ENCODE measurements at regions not wholly inside any gene's neighbourhood (a gene's known extent, or its start where the extent isn't known, plus 50 kb on each side); places are given as distances from the start of the nearest gene placed in this dataset.
"Not testable (repeated sequence)": the region's sequence is repeated elsewhere in the genome, so short reads cannot be mapped to it uniquely, and the experiment has no call there.

DNA sequence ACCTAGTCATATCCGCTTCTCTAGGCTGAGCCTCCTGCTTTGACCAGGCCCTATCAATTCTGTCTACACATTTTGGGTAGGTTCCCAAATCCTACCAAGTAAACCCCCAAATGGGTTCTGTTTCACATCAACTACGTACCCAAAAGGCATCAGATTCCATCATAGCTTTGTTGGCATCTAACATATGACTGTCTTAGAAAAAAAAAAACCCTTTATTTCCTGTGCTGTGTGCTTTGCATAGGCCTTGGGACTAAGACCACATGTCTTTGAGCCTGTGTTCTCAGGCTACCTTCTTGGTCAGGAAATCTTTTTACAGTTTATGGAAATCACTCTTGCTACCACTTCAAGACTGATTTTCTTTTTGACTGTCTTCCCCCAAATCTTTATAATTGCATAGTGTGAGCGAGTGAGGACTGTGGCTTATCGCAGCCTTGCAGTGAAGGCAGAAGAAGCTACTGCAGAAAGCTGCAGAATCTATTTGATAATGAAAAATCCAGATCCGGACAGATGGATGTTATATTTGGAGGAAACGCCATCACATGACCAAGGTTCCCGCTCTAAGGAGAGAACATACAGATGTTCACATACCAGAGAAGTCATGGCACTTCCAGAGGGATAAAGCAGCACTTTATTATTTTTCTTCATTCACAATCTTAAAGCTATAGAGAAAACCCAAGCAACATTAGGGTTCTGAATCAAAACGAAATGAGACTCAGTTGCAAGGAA is 111.2 kb downstream of the EOMES start:
- Histone ChIP-seq H3K36me3 (ENCODE audit: control insufficient read depth, insufficient read depth, low read length) (no peaks in the 10 kb centered on the region), H3K9me3 (ENCODE audit: control insufficient read depth, insufficient read depth, low read depth, low read length) (peaks cover 12% of the 10 kb centered on the region), H3K4me3 (ENCODE audit: low read depth, low read length) (no peak overlapping the region), H3K27me3 (ENCODE audit: control insufficient read depth, insufficient read depth, low read length) (no peaks in the 10 kb centered on the region), H3K27ac (ENCODE audit: low read depth, low read length) (no peak overlapping the region), H3K4me1 (ENCODE audit: control insufficient read depth, insufficient read depth, low read length) (peaks cover 5% of the 10 kb centered on the region; the same call in 1 of the 2 replicates), H3K9ac (ENCODE audit: low read length) (no peak overlapping the region)

- Histone ChIP-seq H3K4me1 (ENCODE audit: control insufficient read depth, insufficient read depth, low read length) (peaks cover 5% of the 10 kb centered on the region; the same call in 1 of the 2 replicates), H3K36me3 (ENCODE audit: control insufficient read depth, insufficient read depth, low read length) (no peaks in the 10 kb centered on the region), H3K9ac (ENCODE audit: low read length) (no peak overlapping the region), H3K4me3 (ENCODE audit: low read depth, low read length) (no peak overlapping the region), H3K9me3 (ENCODE audit: control insufficient read depth, insufficient read depth, low read depth, low read length) (peaks cover 6% of the 10 kb centered on the region; the same call in 1 of the 2 replicates), H3K27me3 (ENCODE audit: control insufficient read depth, insufficient read depth, low read length) (no peaks in the 10 kb centered on the region), H3K27ac (ENCODE audit: low read depth, low read length) (no peak overlapping the region)
Measured at GRCh38 chr3:27607370-27607769, 114.8 kb downstream of the EOMES start.

- no peak overlapping the region for H3K9ac ChIP-seq (ENCODE audit: low read length)
- H3K36me3 ChIP-seq (ENCODE audit: control insufficient read depth, insufficient read depth, low read length), result no peaks in the 10 kb centered on the region
- H3K27me3 ChIP-seq (ENCODE audit: control insufficient read depth, insufficient read depth, low read length), result no peaks in the 10 kb centered on the region
- H3K4me1 ChIP-seq (ENCODE audit: control insufficient read depth, insufficient read depth, low read length), result peaks cover 5% of the 10 kb centered on the region; the same call in 1 of the 2 replicates
- no peak overlapping the region for H3K27ac ChIP-seq (ENCODE audit: low read depth, low read length)
- H3K9me3 ChIP-seq (ENCODE audit: control insufficient read depth, insufficient read depth, low read depth, low read length), result peaks cover 6% of the 10 kb centered on the region; the same call in 1 of the 2 replicates
- no peak overlapping the region for H3K4me3 ChIP-seq (ENCODE audit: low read depth, low read length)
Measured at GRCh38 chr3:27606537-27606936, 115.6 kb downstream of the EOMES start.

- H3K4me3 ChIP-seq (ENCODE audit: low read depth, low read length); H3K36me3 ChIP-seq (ENCODE audit: control insufficient read depth, insufficient read depth, low read length): not testable (repeated sequence)
Measured at GRCh38 chr3:27601311-27601710, 117.1 kb upstream of the SLC4A7 start.

DNA sequence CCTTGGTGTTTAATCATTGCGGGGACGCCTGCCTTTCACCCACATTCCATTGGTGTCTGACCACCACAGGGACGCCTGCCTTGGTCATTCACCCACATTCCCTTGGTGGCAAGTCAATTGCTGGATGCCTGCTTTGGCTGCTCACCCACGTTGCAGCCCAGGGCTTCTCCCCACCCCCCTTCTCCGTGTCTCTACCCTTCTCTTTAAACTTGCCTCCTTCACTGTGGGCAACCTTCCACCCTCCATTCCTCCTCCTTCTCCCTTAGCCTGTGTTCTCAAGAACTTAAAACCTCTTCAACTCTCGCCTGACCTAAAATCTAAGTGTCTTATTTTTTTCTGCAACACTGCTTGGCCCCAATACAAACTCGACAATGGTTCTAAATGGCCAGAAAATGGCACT is 115.6 kb upstream of the SLC4A7 start:
- H3K4me3 ChIP-seq (ENCODE audit: low read depth, low read length); H3K9ac ChIP-seq (ENCODE audit: low read length); H3K4me1 ChIP-seq (ENCODE audit: control insufficient read depth, insufficient read depth, low read length); H3K27ac ChIP-seq (ENCODE audit: low read depth, low read length); H3K27me3 ChIP-seq (ENCODE audit: control insufficient read depth, insufficient read depth, low read length); H3K36me3 ChIP-seq (ENCODE audit: control insufficient read depth, insufficient read depth, low read length): not testable (repeated sequence)
- peaks cover 17% of the 10 kb centered on the region for H3K9me3 ChIP-seq (ENCODE audit: control insufficient read depth, insufficient read depth, low read depth, low read length)

More at GRCh38 chr3:27601311-27601710, 117.1 kb upstream of the SLC4A7 start:
- not testable (repeated sequence) for H3K9ac ChIP-seq (ENCODE audit: low read length); H3K27ac ChIP-seq (ENCODE audit: low read depth, low read length); H3K27me3 ChIP-seq (ENCODE audit: control insufficient read depth, insufficient read depth, low read length); H3K4me1 ChIP-seq (ENCODE audit: control insufficient read depth, insufficient read depth, low read length)
- H3K9me3 ChIP-seq (ENCODE audit: control insufficient read depth, insufficient read depth, low read depth, low read length), result peaks cover 17% of the 10 kb centered on the region

- no peak overlapping the region for H3K4me3 ChIP-seq (ENCODE audit: low read depth, low read length)
- H3K9me3 ChIP-seq (ENCODE audit: control insufficient read depth, insufficient read depth, low read depth, low read length), result peaks cover 11% of the 10 kb centered on the region
- H3K27me3 ChIP-seq (ENCODE audit: control insufficient read depth, insufficient read depth, low read length), result no peaks in the 10 kb centered on the region
- H3K36me3 ChIP-seq (ENCODE audit: control insufficient read depth, insufficient read depth, low read length), result no peaks in the 10 kb centered on the region
- no peak overlapping the region for H3K9ac ChIP-seq (ENCODE audit: low read length)
- H3K27ac ChIP-seq (ENCODE audit: low read depth, low read length), result no peak overlapping the region
- H3K4me1 ChIP-seq (ENCODE audit: control insufficient read depth, insufficient read depth, low read length), result no peaks in the 10 kb centered on the region
Measured at GRCh38 chr3:27596921-27597320, 112.7 kb upstream of the SLC4A7 start.

DNA sequence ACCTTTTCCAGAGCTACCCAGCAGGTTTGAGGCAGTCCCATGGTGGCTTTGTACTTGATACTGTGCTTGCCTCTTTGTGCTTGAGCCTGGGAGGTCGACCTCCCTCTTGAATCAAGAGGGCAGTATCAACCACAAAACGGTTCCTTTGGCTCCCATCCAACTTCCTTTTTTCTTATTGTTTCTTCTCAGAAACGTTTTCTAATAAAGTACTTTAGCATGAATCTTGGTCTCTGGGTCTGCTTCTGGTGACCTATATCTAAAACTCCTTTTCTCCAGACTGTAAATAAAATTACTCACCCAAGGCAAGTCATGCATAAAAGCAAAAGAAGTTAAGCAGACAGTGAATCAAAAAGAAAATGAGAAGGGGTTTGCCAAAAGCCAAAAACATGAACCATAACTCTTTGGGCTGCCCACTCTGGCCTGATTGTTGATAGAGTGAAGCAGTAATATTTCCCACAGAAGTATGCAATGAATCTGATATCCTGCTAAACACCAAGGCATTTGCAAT is 112.2 kb upstream of the SLC4A7 start:
- peaks cover 11% of the 10 kb centered on the region for H3K9me3 ChIP-seq (ENCODE audit: control insufficient read depth, insufficient read depth, low read depth, low read length)
- H3K36me3 ChIP-seq (ENCODE audit: control insufficient read depth, insufficient read depth, low read length), result no peaks in the 10 kb centered on the region
- H3K27ac ChIP-seq (ENCODE audit: low read depth, low read length), result no peak overlapping the region
- no peaks in the 10 kb centered on the region for H3K27me3 ChIP-seq (ENCODE audit: control insufficient read depth, insufficient read depth, low read length)
- H3K4me3 ChIP-seq (ENCODE audit: low read depth, low read length), result no peak overlapping the region
- H3K4me1 ChIP-seq (ENCODE audit: control insufficient read depth, insufficient read depth, low read length), result peaks cover 3% of the 10 kb centered on the region
- no peak overlapping the region for H3K9ac ChIP-seq (ENCODE audit: low read length)

- Histone ChIP-seq H3K4me1 (ENCODE audit: control insufficient read depth, insufficient read depth, low read length) (peaks cover 24% of the 10 kb centered on the region), H3K4me3 (ENCODE audit: low read depth, low read length) (no peak overlapping the region), H3K36me3 (ENCODE audit: control insufficient read depth, insufficient read depth, low read length) (no peaks in the 10 kb centered on the region), H3K27me3 (ENCODE audit: control insufficient read depth, insufficient read depth, low read length) (no peaks in the 10 kb centered on the region), H3K9ac (ENCODE audit: low read length) (no peak overlapping the region), H3K27ac (ENCODE audit: low read depth, low read length) (no peak overlapping the region), H3K9me3 (ENCODE audit: control insufficient read depth, insufficient read depth, low read depth, low read length) (no peaks in the 10 kb centered on the region)
Measured at GRCh38 chr3:27594096-27594690, 110.0 kb upstream of the SLC4A7 start.

DNA sequence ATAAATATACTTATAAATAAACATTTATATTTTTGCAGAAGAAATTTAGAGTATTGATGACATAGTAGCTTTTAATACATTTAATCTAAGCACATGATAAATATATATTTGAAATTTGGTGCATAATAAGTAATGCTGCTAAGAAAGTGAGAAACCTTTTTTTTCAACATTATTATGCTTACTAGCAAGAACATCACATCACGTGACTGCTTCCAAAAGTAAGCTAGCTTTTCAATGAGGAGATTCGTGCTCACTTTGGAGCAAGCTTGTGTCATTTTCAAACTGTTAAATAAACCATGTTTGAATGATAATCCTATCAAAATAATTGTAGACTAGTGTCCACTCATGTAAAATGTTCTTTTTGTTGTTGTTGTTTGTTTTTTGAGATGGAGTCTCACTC is 109.0 kb upstream of the SLC4A7 start:
- Histone ChIP-seq H3K9ac (ENCODE audit: low read length) (no peak overlapping the region), H3K27me3 (ENCODE audit: control insufficient read depth, insufficient read depth, low read length) (no peaks in the 10 kb centered on the region), H3K36me3 (ENCODE audit: control insufficient read depth, insufficient read depth, low read length) (no peaks in the 10 kb centered on the region), H3K4me1 (ENCODE audit: control insufficient read depth, insufficient read depth, low read length) (peaks cover 24% of the 10 kb centered on the region), H3K4me3 (ENCODE audit: low read depth, low read length) (no peak overlapping the region), H3K27ac (ENCODE audit: low read depth, low read length) (no peak overlapping the region), H3K9me3 (ENCODE audit: control insufficient read depth, insufficient read depth, low read depth, low read length) (no peaks in the 10 kb centered on the region)

- no peak overlapping the region for H3K4me3 ChIP-seq (ENCODE audit: low read depth, low read length)
- no peaks in the 10 kb centered on the region for H3K27me3 ChIP-seq (ENCODE audit: control insufficient read depth, insufficient read depth, low read length)
- H3K9ac ChIP-seq (ENCODE audit: low read length), result no peak overlapping the region
- no peaks in the 10 kb centered on the region for H3K9me3 ChIP-seq (ENCODE audit: control insufficient read depth, insufficient read depth, low read depth, low read length)
- H3K27ac ChIP-seq (ENCODE audit: low read depth, low read length), result no peak overlapping the region
- H3K4me1 ChIP-seq (ENCODE audit: control insufficient read depth, insufficient read depth, low read length), result peaks cover 24% of the 10 kb centered on the region
- no peaks in the 10 kb centered on the region for H3K36me3 ChIP-seq (ENCODE audit: control insufficient read depth, insufficient read depth, low read length)
Measured at GRCh38 chr3:27591312-27592210, 107.4 kb upstream of the SLC4A7 start.

Data from HUES6 (cell line).